ENCODE measurements at regions not wholly inside any gene's neighbourhood (a gene's known extent, or its start where the extent isn't known, plus 50 kb on each side); places are given as distances from the start of the nearest gene placed in this dataset.

- Histone ChIP-seq H3K9ac (ENCODE audit: low read length) (no peak overlapping the region), H3K27me3 (ENCODE audit: low read length) (no peaks in the 10 kb centered on the region), H3K9me2 (replicated peaks; ENCODE audit: insufficient read depth, low read length) (no peaks in the 10 kb centered on the region), H3K4me2 (ENCODE audit: low read depth, low read length, poor library complexity, severe bottlenecking) (no peak overlapping the region), H3K36me3 (ENCODE audit: low read length) (no peaks in the 10 kb centered on the region), H3K4me3 (ENCODE audit: insufficient read depth, low read length, poor library complexity, severe bottlenecking) (no peak overlapping the region), H3K9me3 (ENCODE audit: insufficient read depth, low read length) (no peaks in the 10 kb centered on the region), H3K79me2 (ENCODE audit: insufficient read depth, low read length) (no peaks in the 10 kb centered on the region), H4K20me1 (ENCODE audit: low read depth, low read length) (no peaks in the 10 kb centered on the region), H2AFZ (ENCODE audit: low read depth, low read length, severe bottlenecking) (no peak overlapping the region), H3K27ac (ENCODE audit: low read depth, low read length) (no peak overlapping the region), H3F3A (ENCODE audit: insufficient read depth) (no peaks in the 10 kb centered on the region)
- TF ChIP-seq EZH2phosphoT487 (conservative IDR thresholded peaks at IDR 0.05; ENCODE audit: low read length) (no peak), CTCF (IDR thresholded peaks at IDR 0.05; ENCODE audit: insufficient read depth, low read length, poor library complexity, severe bottlenecking) (no peak)
Observed at GRCh38 chr14:28142400-28143015, 624.1 kb upstream of the FOXG1 start.

- no peaks in the 10 kb centered on the region for H3K9me2 ChIP-seq (replicated peaks; ENCODE audit: insufficient read depth, low read length)
- H3K79me2 ChIP-seq (ENCODE audit: insufficient read depth, low read length), result no peaks in the 10 kb centered on the region
- no peak overlapping the region for H3K4me3 ChIP-seq (ENCODE audit: insufficient read depth, low read length, poor library complexity, severe bottlenecking)
- no peak overlapping the region for H2AFZ ChIP-seq (ENCODE audit: low read depth, low read length, severe bottlenecking)
- H3K4me2 ChIP-seq (ENCODE audit: low read depth, low read length, poor library complexity, severe bottlenecking), result no peak overlapping the region
- H3K9ac ChIP-seq (ENCODE audit: low read length), result no peak overlapping the region
- H3K9me3 ChIP-seq (ENCODE audit: insufficient read depth, low read length), result no peaks in the 10 kb centered on the region
- H3K27me3 ChIP-seq (ENCODE audit: low read length), result no peaks in the 10 kb centered on the region
- no peaks in the 10 kb centered on the region for H4K20me1 ChIP-seq (ENCODE audit: low read depth, low read length)
- H3K36me3 ChIP-seq (ENCODE audit: low read length), result no peaks in the 10 kb centered on the region
- H3F3A ChIP-seq (ENCODE audit: insufficient read depth), result no peaks in the 10 kb centered on the region
- no peak overlapping the region for H3K27ac ChIP-seq (ENCODE audit: low read depth, low read length)
- no peak for TF ChIP-seq CTCF (IDR thresholded peaks at IDR 0.05; ENCODE audit: insufficient read depth, low read length, poor library complexity, severe bottlenecking)
Observed at GRCh38 chr14:28143316-28143715, 623.3 kb upstream of the FOXG1 start.

- H3K9ac ChIP-seq (ENCODE audit: low read length), result no peak overlapping the region
- TF ChIP-seq EZH2phosphoT487 (conservative IDR thresholded peaks at IDR 0.05; ENCODE audit: low read length), result no peak
- TF ChIP-seq CTCF (IDR thresholded peaks at IDR 0.05; ENCODE audit: insufficient read depth, low read length, poor library complexity, severe bottlenecking), result no peak
- H4K20me1 ChIP-seq (ENCODE audit: low read depth, low read length), result no peaks in the 10 kb centered on the region
- no peak overlapping the region for H3K4me3 ChIP-seq (ENCODE audit: insufficient read depth, low read length, poor library complexity, severe bottlenecking)
- no peak overlapping the region for H3K4me2 ChIP-seq (ENCODE audit: low read depth, low read length, poor library complexity, severe bottlenecking)
- no peaks in the 10 kb centered on the region for H3K9me2 ChIP-seq (replicated peaks; ENCODE audit: insufficient read depth, low read length)
- no peaks in the 10 kb centered on the region for H3K27me3 ChIP-seq (ENCODE audit: low read length)
- H3F3A ChIP-seq (ENCODE audit: insufficient read depth), result no peaks in the 10 kb centered on the region
- H2AFZ ChIP-seq (ENCODE audit: low read depth, low read length, severe bottlenecking), result no peak overlapping the region
- H3K79me2 ChIP-seq (ENCODE audit: insufficient read depth, low read length), result no peaks in the 10 kb centered on the region
- no peaks in the 10 kb centered on the region for H3K36me3 ChIP-seq (ENCODE audit: low read length)
- H3K9me3 ChIP-seq (ENCODE audit: insufficient read depth, low read length), result no peaks in the 10 kb centered on the region
- no peak overlapping the region for H3K27ac ChIP-seq (ENCODE audit: low read depth, low read length)
Observed at GRCh38 chr14:28151926-28152325, 614.7 kb upstream of the FOXG1 start.

All from SU-DHL-6 (cell line).